ENCODE measurements at regions not wholly inside any gene's neighbourhood (a gene's known extent, or its start where the extent isn't known, plus 50 kb on each side); places are given as distances from the start of the nearest gene placed in this dataset.

DNA sequence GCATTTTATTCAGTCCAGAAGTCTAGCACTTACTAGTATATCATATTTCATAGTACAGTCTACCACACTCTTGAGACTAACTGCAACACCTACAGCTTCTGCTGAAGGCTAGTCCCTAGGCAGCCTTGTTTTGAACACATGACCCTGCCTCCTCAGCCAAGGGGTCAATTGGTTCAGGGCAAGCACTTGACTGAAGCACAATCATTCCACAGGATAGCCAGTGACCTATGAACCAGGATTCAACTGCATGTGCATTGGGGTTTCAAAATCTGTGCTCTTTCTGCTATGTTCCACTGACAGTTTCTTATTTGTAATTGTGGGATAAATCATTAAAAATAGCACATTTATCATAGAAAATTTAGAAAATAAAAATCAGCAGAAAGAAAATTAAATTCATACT, 186.8 kb downstream of the TMEM161B start:
- Mint-ChIP-seq H3K9me3 (ENCODE audit: unreplicated experiment) (peaks cover 3% of the 10 kb centered on the region), H3K36me3 (ENCODE audit: low read depth, unreplicated experiment) (no peaks in the 10 kb centered on the region), H3K4me3 (ENCODE audit: unreplicated experiment) (no peak overlapping the region), H3K27ac (ENCODE audit: unreplicated experiment) (no peak overlapping the region), H3K4me1 (ENCODE audit: low read depth, unreplicated experiment) (peaks cover 12% of the 10 kb centered on the region), H3K27me3 (ENCODE audit: low read depth, unreplicated experiment) (no peaks in the 10 kb centered on the region)
- no peak overlapping the region for H3K4me2 ChIP-seq (ENCODE audit: low read length)
- no peaks in the 10 kb centered on the region for H3K36me3 ChIP-seq (ENCODE audit: insufficient read depth, low read length)
- no peak overlapping the region for H3K9ac ChIP-seq (ENCODE audit: low read length)
- FAIRE-seq (no peak), DNase-seq (ENCODE audit: low read depth) (no peak)
- H3K4me1 ChIP-seq (ENCODE audit: insufficient read depth, low read length): no peaks in the 10 kb centered on the region
- no peaks in the 10 kb centered on the region for H3K79me2 ChIP-seq (ENCODE audit: insufficient read depth, low read length)
- H3K27me3 ChIP-seq (ENCODE audit: insufficient read depth, low read length): no peaks in the 10 kb centered on the region
- H3K4me3 ChIP-seq (ENCODE audit: insufficient read depth, low read depth, low read length): no peak overlapping the region
- no peaks in the 10 kb centered on the region for H3K9me3 ChIP-seq (ENCODE audit: insufficient read depth, low read depth, low read length)
- no peak overlapping the region for H3K27ac ChIP-seq (ENCODE audit: low read depth, low read length)
- H4K20me1 ChIP-seq (ENCODE audit: insufficient read depth, low read length): no peaks in the 10 kb centered on the region
- no peak for TF ChIP-seq EZH2 (IDR thresholded peaks at IDR 0.05; ENCODE audit: insufficient read depth, low read length)
- no peak for TF ChIP-seq CTCF (IDR thresholded peaks at IDR 0.05; ENCODE audit: insufficient read depth, low read depth, low read length)
- H2AFZ ChIP-seq (ENCODE audit: low read depth, low read length): no peak overlapping the region

GRCh38 chr5:88063813-88064212, 204.8 kb downstream of the TMEM161B start:
- no peaks in the 10 kb centered on the region for H3K4me1 Mint-ChIP-seq (ENCODE audit: low read depth, unreplicated experiment)
- H3K27ac Mint-ChIP-seq (ENCODE audit: unreplicated experiment): no peak overlapping the region
- H3K9me3 ChIP-seq (ENCODE audit: insufficient read depth, low read depth, low read length): peaks cover 3% of the 10 kb centered on the region
- no peak for FAIRE-seq
- TF ChIP-seq EZH2 (IDR thresholded peaks at IDR 0.05; ENCODE audit: insufficient read depth, low read length) (no peak), CTCF (IDR thresholded peaks at IDR 0.05; ENCODE audit: insufficient read depth, low read depth, low read length) (no peak)
- H3K9ac ChIP-seq (ENCODE audit: low read length): no peak overlapping the region
- DNase-seq (ENCODE audit: low read depth): no peak
- no peaks in the 10 kb centered on the region for H4K20me1 ChIP-seq (ENCODE audit: insufficient read depth, low read length)
- H3K27me3 ChIP-seq (ENCODE audit: insufficient read depth, low read length): no peaks in the 10 kb centered on the region
- no peak overlapping the region for H3K4me3 Mint-ChIP-seq (ENCODE audit: unreplicated experiment)
- H3K27me3 Mint-ChIP-seq (ENCODE audit: low read depth, unreplicated experiment): no peaks in the 10 kb centered on the region
- H3K4me2 ChIP-seq (ENCODE audit: low read length): no peak overlapping the region
- H3K27ac ChIP-seq (ENCODE audit: low read depth, low read length): no peak overlapping the region
- H2AFZ ChIP-seq (ENCODE audit: low read depth, low read length): no peak overlapping the region
- no peaks in the 10 kb centered on the region for H3K4me1 ChIP-seq (ENCODE audit: insufficient read depth, low read length)
- no peaks in the 10 kb centered on the region for H3K36me3 Mint-ChIP-seq (ENCODE audit: low read depth, unreplicated experiment)
- no peaks in the 10 kb centered on the region for H3K36me3 ChIP-seq (ENCODE audit: insufficient read depth, low read length)
- no peak overlapping the region for H3K4me3 ChIP-seq (ENCODE audit: insufficient read depth, low read depth, low read length)
- no peaks in the 10 kb centered on the region for H3K79me2 ChIP-seq (ENCODE audit: insufficient read depth, low read length)
- H3K9me3 Mint-ChIP-seq (ENCODE audit: unreplicated experiment): no peaks in the 10 kb centered on the region

DNA sequence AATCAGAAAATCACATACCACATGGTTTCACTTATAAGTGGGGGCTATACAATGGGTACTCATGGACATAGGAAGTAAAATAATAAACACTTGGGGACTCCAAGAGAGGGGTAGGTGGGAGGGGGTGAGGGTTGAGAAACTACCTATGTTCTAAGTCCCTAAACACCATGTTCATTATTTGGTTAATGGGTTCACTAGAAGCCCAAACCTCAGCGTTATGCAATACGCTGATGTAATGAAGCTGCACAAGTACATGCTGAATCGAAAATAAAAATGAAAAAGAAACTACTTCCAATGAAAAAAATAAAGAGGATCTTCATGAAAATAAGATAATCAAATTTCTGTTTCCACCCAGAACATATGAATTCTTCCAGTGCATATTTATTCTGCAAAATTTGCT, 208.5 kb downstream of the TMEM161B start:
- no peak overlapping the region for H3K4me3 ChIP-seq (ENCODE audit: insufficient read depth, low read depth, low read length)
- no peak overlapping the region for H3K4me2 ChIP-seq (ENCODE audit: low read length)
- no peaks in the 10 kb centered on the region for H3K79me2 ChIP-seq (ENCODE audit: insufficient read depth, low read length)
- DNase-seq (ENCODE audit: low read depth) (no peak), FAIRE-seq (no peak)
- Mint-ChIP-seq H3K27me3 (ENCODE audit: low read depth, unreplicated experiment) (no peaks in the 10 kb centered on the region), H3K4me1 (ENCODE audit: low read depth, unreplicated experiment) (no peaks in the 10 kb centered on the region), H3K36me3 (ENCODE audit: low read depth, unreplicated experiment) (no peaks in the 10 kb centered on the region), H3K4me3 (ENCODE audit: unreplicated experiment) (no peak overlapping the region), H3K27ac (ENCODE audit: unreplicated experiment) (no peak overlapping the region), H3K9me3 (ENCODE audit: unreplicated experiment) (no peaks in the 10 kb centered on the region)
- H3K36me3 ChIP-seq (ENCODE audit: insufficient read depth, low read length): no peaks in the 10 kb centered on the region
- no peak overlapping the region for H2AFZ ChIP-seq (ENCODE audit: low read depth, low read length)
- H4K20me1 ChIP-seq (ENCODE audit: insufficient read depth, low read length): no peaks in the 10 kb centered on the region
- no peak overlapping the region for H3K9ac ChIP-seq (ENCODE audit: low read length)
- H3K27ac ChIP-seq (ENCODE audit: low read depth, low read length): no peak overlapping the region
- no peaks in the 10 kb centered on the region for H3K27me3 ChIP-seq (ENCODE audit: insufficient read depth, low read length)
- H3K4me1 ChIP-seq (ENCODE audit: insufficient read depth, low read length): no peaks in the 10 kb centered on the region
- H3K9me3 ChIP-seq (ENCODE audit: insufficient read depth, low read depth, low read length): peaks cover 3% of the 10 kb centered on the region
- TF ChIP-seq CTCF (IDR thresholded peaks at IDR 0.05; ENCODE audit: insufficient read depth, low read depth, low read length) (no peak), EZH2 (IDR thresholded peaks at IDR 0.05; ENCODE audit: insufficient read depth, low read length) (no peak)
